ENCODE measurements at regions not wholly inside any gene's neighbourhood (a gene's known extent, or its start where the extent isn't known, plus 50 kb on each side); places are given as distances from the start of the nearest gene placed in this dataset.

GRCh38 chr4:155588437-155588836 is 78.2 kb upstream of the GUCY1A1 start:
- TF ChIP-seq POLR2A (IDR thresholded peaks at IDR 0.05) = no peak
- TF ChIP-seq, protein P1, sequence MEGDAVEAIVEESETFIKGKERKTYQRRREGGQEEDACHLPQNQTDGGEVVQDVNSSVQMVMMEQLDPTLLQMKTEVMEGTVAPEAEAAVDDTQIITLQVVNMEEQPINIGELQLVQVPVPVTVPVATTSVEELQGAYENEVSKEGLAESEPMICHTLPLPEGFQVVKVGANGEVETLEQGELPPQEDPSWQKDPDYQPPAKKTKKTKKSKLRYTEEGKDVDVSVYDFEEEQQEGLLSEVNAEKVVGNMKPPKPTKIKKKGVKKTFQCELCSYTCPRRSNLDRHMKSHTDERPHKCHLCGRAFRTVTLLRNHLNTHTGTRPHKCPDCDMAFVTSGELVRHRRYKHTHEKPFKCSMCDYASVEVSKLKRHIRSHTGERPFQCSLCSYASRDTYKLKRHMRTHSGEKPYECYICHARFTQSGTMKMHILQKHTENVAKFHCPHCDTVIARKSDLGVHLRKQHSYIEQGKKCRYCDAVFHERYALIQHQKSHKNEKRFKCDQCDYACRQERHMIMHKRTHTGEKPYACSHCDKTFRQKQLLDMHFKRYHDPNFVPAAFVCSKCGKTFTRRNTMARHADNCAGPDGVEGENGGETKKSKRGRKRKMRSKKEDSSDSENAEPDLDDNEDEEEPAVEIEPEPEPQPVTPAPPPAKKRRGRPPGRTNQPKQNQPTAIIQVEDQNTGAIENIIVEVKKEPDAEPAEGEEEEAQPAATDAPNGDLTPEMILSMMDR (IDR thresholded peaks at IDR 0.05 in 8 of 11, conservative IDR thresholded peaks at IDR 0.05 in 3 of 11) = no peak

All from spleen (tissue), 7 donors.